GM10266 (cell line): ENCODE measurements at regions not wholly inside any gene's neighbourhood (a gene's known extent, or its start where the extent isn't known, plus 50 kb on each side); places are given as distances from the start of the nearest gene placed in this dataset.

ENCODE experiments used
- DNase-seq: peaks from one replicate; pipeline ENCODE4 v3.0.0; 2012; ENCODE audit errors: extremely low spot score
- TF ChIP-seq, protein P1 (sequence below): IDR thresholded peaks from 2 replicates; pipeline ENCODE4 v1.5.1; 2012; ENCODE audit warnings: mild to moderate bottlenecking, low read depth; ENCODE audit not compliant: control insufficient read depth, insufficient read depth; ENCODE audit errors: missing control alignments

GRCh38 chr16:9170470-9170869, 79.0 kb downstream of the HAPSTR1 start:
- no peak for DNase-seq
- TF ChIP-seq, protein P1, sequence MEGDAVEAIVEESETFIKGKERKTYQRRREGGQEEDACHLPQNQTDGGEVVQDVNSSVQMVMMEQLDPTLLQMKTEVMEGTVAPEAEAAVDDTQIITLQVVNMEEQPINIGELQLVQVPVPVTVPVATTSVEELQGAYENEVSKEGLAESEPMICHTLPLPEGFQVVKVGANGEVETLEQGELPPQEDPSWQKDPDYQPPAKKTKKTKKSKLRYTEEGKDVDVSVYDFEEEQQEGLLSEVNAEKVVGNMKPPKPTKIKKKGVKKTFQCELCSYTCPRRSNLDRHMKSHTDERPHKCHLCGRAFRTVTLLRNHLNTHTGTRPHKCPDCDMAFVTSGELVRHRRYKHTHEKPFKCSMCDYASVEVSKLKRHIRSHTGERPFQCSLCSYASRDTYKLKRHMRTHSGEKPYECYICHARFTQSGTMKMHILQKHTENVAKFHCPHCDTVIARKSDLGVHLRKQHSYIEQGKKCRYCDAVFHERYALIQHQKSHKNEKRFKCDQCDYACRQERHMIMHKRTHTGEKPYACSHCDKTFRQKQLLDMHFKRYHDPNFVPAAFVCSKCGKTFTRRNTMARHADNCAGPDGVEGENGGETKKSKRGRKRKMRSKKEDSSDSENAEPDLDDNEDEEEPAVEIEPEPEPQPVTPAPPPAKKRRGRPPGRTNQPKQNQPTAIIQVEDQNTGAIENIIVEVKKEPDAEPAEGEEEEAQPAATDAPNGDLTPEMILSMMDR, result no peak

- TF ChIP-seq, protein P1, result no peak
- no peak for DNase-seq
Measured at GRCh38 chr16:9176547-9177418, 85.3 kb downstream of the HAPSTR1 start.

DNA sequence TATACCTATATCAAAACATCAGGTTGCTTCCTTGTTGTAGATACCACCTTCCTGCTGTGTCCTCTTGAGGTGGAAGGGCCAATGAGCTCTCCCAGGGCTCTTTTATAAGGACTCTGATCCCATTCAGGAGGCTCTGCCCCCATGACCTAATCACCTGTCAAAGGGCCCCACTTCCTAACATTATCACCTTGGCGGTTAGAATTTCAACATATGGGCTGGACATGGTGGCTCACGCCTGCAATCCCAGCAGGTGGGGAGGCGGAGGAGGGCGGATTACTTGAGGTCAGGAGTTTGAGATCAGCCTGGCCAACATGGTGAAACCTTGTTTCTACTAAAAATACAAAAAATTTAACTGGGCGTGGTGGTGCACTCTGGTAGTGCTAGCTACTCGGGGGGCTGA, 86.4 kb downstream of the HAPSTR1 start:
- TF ChIP-seq, protein P1, result no peak
- DNase-seq, result no peak

DNA sequence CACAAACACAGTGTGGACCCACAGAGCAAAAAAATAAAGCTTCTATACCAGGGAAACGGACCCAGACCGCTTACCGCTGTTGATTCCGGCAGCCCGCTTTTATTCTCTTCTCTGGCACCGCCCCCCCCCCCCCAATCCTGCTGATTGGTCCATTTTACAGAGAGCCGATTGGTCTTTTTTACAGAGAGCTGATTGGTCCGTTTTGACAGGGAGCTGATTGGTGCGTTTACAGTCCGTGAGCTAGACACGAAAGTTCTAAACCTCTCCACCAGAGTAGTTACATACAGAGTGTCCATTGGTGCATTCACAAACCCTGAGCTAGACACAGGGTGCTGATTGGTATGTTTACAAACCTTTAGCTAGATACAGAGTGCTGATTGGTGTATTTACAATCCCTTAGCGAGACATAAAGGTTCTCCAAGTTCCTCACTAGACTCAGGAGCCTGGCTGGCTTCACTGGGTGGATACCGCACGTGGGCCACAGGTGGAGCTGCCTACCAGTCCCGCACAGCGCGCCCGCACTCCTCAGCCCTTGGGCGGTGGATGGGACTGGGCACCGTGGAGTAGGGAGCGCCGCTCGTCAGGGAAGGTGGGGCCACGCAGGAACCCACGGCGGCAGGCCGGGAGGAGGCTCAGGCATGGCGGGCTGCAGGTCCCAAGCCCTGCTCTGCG, 92.4 kb downstream of the HAPSTR1 start:
- no peak for DNase-seq
- TF ChIP-seq, protein P1, result no peak

DNA sequence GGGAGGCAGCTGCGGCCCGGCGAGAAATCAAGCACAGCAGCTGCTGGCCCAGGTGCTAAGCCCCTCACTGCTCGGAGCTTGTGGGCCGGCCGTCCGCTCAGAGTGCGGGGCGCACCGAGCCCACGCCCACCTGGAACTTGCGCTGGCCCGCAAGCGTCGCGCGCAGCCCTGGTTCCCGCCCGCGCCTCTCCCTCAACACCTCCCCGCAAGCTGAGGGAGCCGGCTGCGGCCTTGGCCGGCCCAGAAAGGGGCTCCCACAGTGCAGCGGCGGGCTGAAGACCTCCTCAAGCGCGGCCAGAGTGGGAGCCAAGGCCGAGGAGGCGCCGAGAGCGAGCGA, 92.9 kb downstream of the HAPSTR1 start:
- TF ChIP-seq, protein P1, result no peak
- DNase-seq, result no peak

DNA sequence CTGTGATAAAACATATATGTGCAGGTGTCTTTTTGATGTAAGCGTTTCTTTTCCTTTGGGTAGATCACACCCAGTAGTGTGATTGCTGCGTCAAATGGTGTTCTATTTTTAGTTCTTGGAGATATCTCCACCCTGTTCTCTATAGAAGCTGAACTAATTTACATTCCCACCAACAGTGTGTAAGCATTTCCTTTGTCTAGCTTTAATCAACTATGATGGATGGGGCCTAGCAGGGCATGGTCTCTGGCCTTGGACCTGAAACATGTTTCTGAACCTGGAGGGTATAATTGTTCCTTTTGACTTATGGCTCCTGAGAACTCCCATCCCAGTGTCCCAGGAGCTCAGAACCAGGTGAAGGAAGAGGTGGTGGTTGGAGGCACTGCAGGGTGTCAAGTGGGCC, 93.9 kb downstream of the HAPSTR1 start:
- no peak for DNase-seq

DNA sequence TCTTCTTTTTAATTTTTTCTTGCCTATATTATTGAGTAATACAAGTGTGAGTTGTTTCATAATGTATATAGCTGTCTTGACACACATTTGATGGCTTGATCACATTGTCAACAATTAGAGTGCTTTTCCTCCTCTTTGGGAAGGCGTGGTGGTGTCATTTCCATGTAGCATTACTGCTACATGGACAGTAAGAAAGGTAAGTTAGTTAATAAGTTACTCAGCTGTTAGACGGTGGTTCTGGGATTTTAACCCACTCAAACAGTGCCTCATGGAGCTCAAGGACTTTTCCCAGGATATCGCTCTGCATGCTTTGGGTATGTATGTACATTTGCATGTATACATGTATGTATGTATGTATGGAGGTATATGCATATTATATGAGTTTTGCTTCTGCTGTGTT, 94.6 kb downstream of the HAPSTR1 start:
- TF ChIP-seq, protein P1, result no peak
- DNase-seq, result no peak

More for the DNA sequence above, 93.9 kb downstream of the HAPSTR1 start:
- TF ChIP-seq, protein P1, result no peak
